ENCODE measurements at regions not wholly inside any gene's neighbourhood (a gene's known extent, or its start where the extent isn't known, plus 50 kb on each side); places are given as distances from the start of the nearest gene placed in this dataset.

GRCh38 chr1:30417001-30417700, 306.2 kb downstream of the MATN1 start:
- no peak for DNase-seq

GRCh38 chr1:30416221-30416820, 307.1 kb downstream of the MATN1 start:
- DNase-seq = no peak

- DNase-seq = no peak
Measured at GRCh38 chr1:30415171-30415940, 308.0 kb downstream of the MATN1 start.

GRCh38 chr1:30414851-30415165, 308.6 kb downstream of the MATN1 start:
- no peak for DNase-seq

- DNase-seq = no peak
Measured at GRCh38 chr1:30414086-30414850, 309.1 kb downstream of the MATN1 start.

- DNase-seq = no peak
Measured at GRCh38 chr1:30413606-30414005, 309.8 kb downstream of the MATN1 start.

- no peak for DNase-seq
Measured at GRCh38 chr1:30413111-30413440, 310.3 kb downstream of the MATN1 start.

- DNase-seq = no peak
Measured at GRCh38 chr1:30412241-30413110, 310.9 kb downstream of the MATN1 start.

- DNase-seq = no peak
Measured at GRCh38 chr1:30411206-30411605, 312.2 kb downstream of the MATN1 start.

- DNase-seq = no peak
Measured at GRCh38 chr1:30410153-30410851, 313.1 kb downstream of the MATN1 start.

- no peak for DNase-seq
Measured at GRCh38 chr1:30409476-30410152, 313.8 kb downstream of the MATN1 start.

- DNase-seq = no peak
Measured at GRCh38 chr1:30407865-30408580, 315.4 kb downstream of the MATN1 start.

GRCh38 chr1:30406996-30407864, 316.2 kb downstream of the MATN1 start:
- no peak for DNase-seq

GRCh38 chr1:30405631-30406212, 317.7 kb downstream of the MATN1 start:
- no peak for DNase-seq

- no peak for DNase-seq
Measured at GRCh38 chr1:30405081-30405480, 318.3 kb downstream of the MATN1 start.

- DNase-seq = no peak
Measured at GRCh38 chr1:30404341-30404740, 319.0 kb downstream of the MATN1 start.

- DNase-seq = no peak
Measured at GRCh38 chr1:30403726-30404125, 319.7 kb downstream of the MATN1 start.

- no peak for DNase-seq
Measured at GRCh38 chr1:30403061-30403645, 320.2 kb downstream of the MATN1 start.

GRCh38 chr1:30402031-30402430, 321.4 kb downstream of the MATN1 start:
- DNase-seq = no peak
